ENCODE measurements at regions not wholly inside any gene's neighbourhood (a gene's known extent, or its start where the extent isn't known, plus 50 kb on each side); places are given as distances from the start of the nearest gene placed in this dataset.

DNA sequence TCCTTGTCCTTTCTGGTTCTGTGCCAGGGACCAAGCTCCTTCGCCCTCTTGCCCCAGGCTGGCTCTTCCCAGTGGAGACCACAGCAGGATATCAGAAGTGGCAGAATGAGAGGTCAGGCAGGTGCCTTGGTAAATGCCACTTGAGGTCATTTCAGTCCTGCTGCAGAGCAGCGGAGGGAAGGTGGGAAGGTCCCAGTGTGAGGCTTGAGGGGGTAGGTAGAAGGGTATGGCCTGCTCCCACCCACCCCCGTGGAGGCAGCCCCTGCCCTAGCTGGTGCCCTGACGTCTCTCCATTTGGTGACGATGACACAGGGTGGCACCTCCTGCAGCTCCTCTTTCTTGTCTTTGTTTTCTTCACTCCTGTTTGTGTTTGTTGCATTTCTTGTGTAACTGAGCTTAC is 538.8 kb downstream of the TCERG1L start:
- no peak overlapping the region for H3K4me3 ChIP-seq
- no peaks in the 10 kb centered on the region for H3K79me2 ChIP-seq (ENCODE audit: insufficient read depth)
- WGBS, 2 experiments (ENCODE audit: low coverage in 1 of 2, low lambda C conversion rate in 2 of 2, missing lambda C conversion rate in 2 of 2), result 17 to 24% methylated on average over 5 of the region's 5 CpGs
- no peaks in the 10 kb centered on the region for H3K27me3 ChIP-seq (replicated peaks; ENCODE audit: insufficient read depth)
- H2AFZ ChIP-seq, result no peak overlapping the region
- DNase-seq, result no peak
- no peak overlapping the region for H3K4me2 ChIP-seq (ENCODE audit: unreplicated experiment)
- H3K9me3 ChIP-seq (ENCODE audit: low read depth), result no peaks in the 10 kb centered on the region
- H3K4me1 ChIP-seq (ENCODE audit: insufficient read depth), result no peaks in the 10 kb centered on the region
- no peaks in the 10 kb centered on the region for H3F3A ChIP-seq (ENCODE audit: insufficient read depth)
- no peaks in the 10 kb centered on the region for H4K20me1 ChIP-seq (ENCODE audit: insufficient read depth)
- H3K36me3 ChIP-seq (ENCODE audit: low read depth), result no peaks in the 10 kb centered on the region
- H3K9me2 ChIP-seq (ENCODE audit: insufficient read depth), result no peaks in the 10 kb centered on the region
- in situ Hi-C loops (cut with MboI), result no loop called here
- H3K27ac ChIP-seq, result no peak overlapping the region
- no peak for TF ChIP-seq EZH2 (IDR thresholded peaks at IDR 0.05; ENCODE audit: insufficient read depth, poor library complexity, severe bottlenecking)
- TF ChIP-seq EZH2phosphoT487 (IDR thresholded peaks at IDR 0.05; ENCODE audit: insufficient read depth, low read depth), result no peak
- no peak overlapping the region for H3K9ac ChIP-seq

DNA sequence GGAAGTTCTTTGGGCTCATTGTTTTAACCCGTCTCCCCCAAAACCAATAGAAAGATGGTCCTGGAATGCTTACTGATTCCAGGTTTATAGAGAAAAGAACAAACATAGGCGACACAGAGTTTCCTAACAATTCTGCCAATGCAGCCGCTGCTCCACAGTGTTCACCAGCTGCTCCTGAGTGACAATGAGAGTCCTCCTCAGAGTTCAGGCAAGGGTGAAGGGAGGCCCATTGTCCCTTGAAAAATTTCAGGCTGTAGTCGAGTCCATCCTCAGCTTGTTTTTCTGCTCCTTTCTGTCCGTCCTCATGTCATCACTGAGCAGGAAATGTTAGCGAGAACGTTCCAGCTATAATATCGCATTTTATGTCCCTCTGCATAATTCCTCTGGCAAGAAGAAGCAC is 537.6 kb downstream of the TCERG1L start:
- no peaks in the 10 kb centered on the region for H3K4me1 ChIP-seq (ENCODE audit: insufficient read depth)
- no peak overlapping the region for H3K9ac ChIP-seq
- no peaks in the 10 kb centered on the region for H3K9me2 ChIP-seq (ENCODE audit: insufficient read depth)
- 21 to 27% methylated on average over 8 of the region's 8 CpGs for WGBS, 2 experiments (ENCODE audit: low coverage in 1 of 2, low lambda C conversion rate in 2 of 2, missing lambda C conversion rate in 2 of 2)
- H3K36me3 ChIP-seq (ENCODE audit: low read depth), result no peaks in the 10 kb centered on the region
- H3K4me2 ChIP-seq (ENCODE audit: unreplicated experiment), result no peak overlapping the region
- in situ Hi-C loops (cut with MboI), result no loop called here
- H4K20me1 ChIP-seq (ENCODE audit: insufficient read depth), result no peaks in the 10 kb centered on the region
- no peak overlapping the region for H2AFZ ChIP-seq
- no peak overlapping the region for H3K27ac ChIP-seq
- no peaks in the 10 kb centered on the region for H3K79me2 ChIP-seq (ENCODE audit: insufficient read depth)
- TF ChIP-seq EZH2 (IDR thresholded peaks at IDR 0.05; ENCODE audit: insufficient read depth, poor library complexity, severe bottlenecking) (no peak), EZH2phosphoT487 (IDR thresholded peaks at IDR 0.05; ENCODE audit: insufficient read depth, low read depth) (no peak)
- H3F3A ChIP-seq (ENCODE audit: insufficient read depth), result no peaks in the 10 kb centered on the region
- no peak for DNase-seq
- H3K9me3 ChIP-seq (ENCODE audit: low read depth), result no peaks in the 10 kb centered on the region
- no peak overlapping the region for H3K4me3 ChIP-seq
- H3K27me3 ChIP-seq (replicated peaks; ENCODE audit: insufficient read depth), result no peaks in the 10 kb centered on the region

DNA sequence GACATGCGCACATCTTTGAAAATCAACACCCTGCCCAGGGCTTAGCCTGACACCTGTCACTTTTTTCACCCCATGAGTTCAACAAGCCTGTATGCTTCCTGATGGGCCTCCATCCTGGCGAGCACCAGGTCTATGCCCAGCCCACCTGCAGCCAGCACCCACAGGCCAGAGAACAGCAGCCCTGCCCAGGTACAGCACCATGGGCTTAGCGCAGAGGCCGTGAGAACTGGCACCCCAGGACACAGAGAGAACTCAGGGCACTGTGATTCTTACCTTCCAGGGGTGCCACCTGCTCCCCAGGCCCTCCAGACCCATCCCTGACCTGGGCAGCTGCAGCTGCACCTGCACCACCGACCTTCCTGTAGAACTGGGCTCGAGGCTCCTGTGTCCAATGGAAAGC is 536.6 kb downstream of the TCERG1L start:
- WGBS, 2 experiments (ENCODE audit: low coverage in 1 of 2, low lambda C conversion rate in 2 of 2, missing lambda C conversion rate in 2 of 2), result 21 to 25% methylated on average over 6 of the region's 6 CpGs
- Histone ChIP-seq H3K4me3 (no peak overlapping the region), H3K27me3 (replicated peaks; ENCODE audit: insufficient read depth) (no peaks in the 10 kb centered on the region), H3K36me3 (ENCODE audit: low read depth) (no peaks in the 10 kb centered on the region), H3K9me2 (ENCODE audit: insufficient read depth) (no peaks in the 10 kb centered on the region), H3K4me1 (ENCODE audit: insufficient read depth) (no peaks in the 10 kb centered on the region), H3K9ac (no peak overlapping the region), H3F3A (ENCODE audit: insufficient read depth) (no peaks in the 10 kb centered on the region), H3K27ac (no peak overlapping the region), H4K20me1 (ENCODE audit: insufficient read depth) (no peaks in the 10 kb centered on the region), H3K9me3 (ENCODE audit: low read depth) (no peaks in the 10 kb centered on the region), H3K4me2 (ENCODE audit: unreplicated experiment) (no peak overlapping the region), H3K79me2 (ENCODE audit: insufficient read depth) (no peaks in the 10 kb centered on the region), H2AFZ (no peak overlapping the region)
- in situ Hi-C loops (cut with MboI), result no loop called here
- TF ChIP-seq EZH2 (IDR thresholded peaks at IDR 0.05; ENCODE audit: insufficient read depth, poor library complexity, severe bottlenecking) (no peak), EZH2phosphoT487 (IDR thresholded peaks at IDR 0.05; ENCODE audit: insufficient read depth, low read depth) (no peak)
- DNase-seq, result no peak

DNA sequence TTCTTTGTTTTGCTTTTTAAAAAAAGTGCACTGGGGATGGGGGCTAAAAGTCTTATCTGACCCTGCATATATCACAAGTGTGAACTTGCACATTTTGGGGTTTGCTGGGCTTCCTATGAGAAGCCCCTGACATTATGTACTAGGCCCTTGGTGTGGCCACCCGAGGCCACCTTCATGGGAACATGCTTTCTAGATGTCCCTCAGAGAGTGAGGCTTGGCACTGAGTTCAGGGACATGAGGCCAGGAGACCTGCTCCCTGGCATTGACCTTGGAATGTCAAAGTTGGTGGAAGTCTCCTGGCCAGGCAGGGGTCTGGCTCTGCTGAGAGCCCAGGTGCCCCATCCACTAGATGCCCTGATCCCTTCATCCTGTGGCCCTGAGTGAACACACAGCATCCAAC is 536.2 kb downstream of the TCERG1L start:
- no peaks in the 10 kb centered on the region for H3K4me1 ChIP-seq (ENCODE audit: insufficient read depth)
- no peaks in the 10 kb centered on the region for H3K9me2 ChIP-seq (ENCODE audit: insufficient read depth)
- H3K79me2 ChIP-seq (ENCODE audit: insufficient read depth), result no peaks in the 10 kb centered on the region
- H3K4me2 ChIP-seq (ENCODE audit: unreplicated experiment), result no peak overlapping the region
- H2AFZ ChIP-seq, result no peak overlapping the region
- TF ChIP-seq EZH2 (IDR thresholded peaks at IDR 0.05; ENCODE audit: insufficient read depth, poor library complexity, severe bottlenecking) (no peak), EZH2phosphoT487 (IDR thresholded peaks at IDR 0.05; ENCODE audit: insufficient read depth, low read depth) (no peak)
- no peak overlapping the region for H3K9ac ChIP-seq
- H3F3A ChIP-seq (ENCODE audit: insufficient read depth), result no peaks in the 10 kb centered on the region
- in situ Hi-C loops (cut with MboI), result no loop called here
- H3K36me3 ChIP-seq (ENCODE audit: low read depth), result no peaks in the 10 kb centered on the region
- H3K4me3 ChIP-seq, result no peak overlapping the region
- H3K9me3 ChIP-seq (ENCODE audit: low read depth), result no peaks in the 10 kb centered on the region
- H3K27ac ChIP-seq, result no peak overlapping the region
- WGBS, 2 experiments (ENCODE audit: low coverage in 1 of 2, low lambda C conversion rate in 2 of 2, missing lambda C conversion rate in 2 of 2), result 0% methylated on average over 1 of the region's 1 CpG
- no peak for DNase-seq
- no peaks in the 10 kb centered on the region for H3K27me3 ChIP-seq (replicated peaks; ENCODE audit: insufficient read depth)
- no peaks in the 10 kb centered on the region for H4K20me1 ChIP-seq (ENCODE audit: insufficient read depth)

DNA sequence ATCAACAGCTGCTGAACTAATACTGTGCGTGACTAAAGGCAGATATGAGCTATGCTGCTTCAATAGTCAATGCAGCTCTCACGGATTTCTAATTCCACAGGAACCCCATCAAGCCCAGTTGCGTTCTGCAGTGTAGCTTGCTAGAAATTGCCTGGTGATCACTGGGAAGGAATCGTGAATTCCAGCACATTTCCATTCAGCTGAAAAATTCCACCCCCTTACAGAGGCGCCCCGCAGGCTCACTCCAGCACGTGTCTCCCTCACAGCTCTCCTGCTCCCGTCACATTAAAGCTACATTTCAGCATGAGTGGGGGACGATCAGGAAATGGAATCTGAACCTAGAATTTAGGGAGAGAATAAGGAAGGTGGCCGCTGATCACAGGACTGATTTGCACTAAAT is 534.8 kb downstream of the TCERG1L start:
- TF ChIP-seq EZH2 (IDR thresholded peaks at IDR 0.05; ENCODE audit: insufficient read depth, poor library complexity, severe bottlenecking), result no peak
- no peak for TF ChIP-seq EZH2phosphoT487 (IDR thresholded peaks at IDR 0.05; ENCODE audit: insufficient read depth, low read depth)
- Histone ChIP-seq H3K9me2 (ENCODE audit: insufficient read depth) (no peaks in the 10 kb centered on the region), H3K27me3 (replicated peaks; ENCODE audit: insufficient read depth) (no peaks in the 10 kb centered on the region), H3K79me2 (ENCODE audit: insufficient read depth) (no peaks in the 10 kb centered on the region), H3F3A (ENCODE audit: insufficient read depth) (no peaks in the 10 kb centered on the region), H3K36me3 (ENCODE audit: low read depth) (no peaks in the 10 kb centered on the region), H2AFZ (no peak overlapping the region), H4K20me1 (ENCODE audit: insufficient read depth) (no peaks in the 10 kb centered on the region), H3K27ac (no peak overlapping the region), H3K4me1 (ENCODE audit: insufficient read depth) (no peaks in the 10 kb centered on the region), H3K4me2 (ENCODE audit: unreplicated experiment) (no peak overlapping the region), H3K9me3 (ENCODE audit: low read depth) (no peaks in the 10 kb centered on the region), H3K9ac (no peak overlapping the region), H3K4me3 (no peak overlapping the region)
- WGBS, 2 experiments (ENCODE audit: low coverage in 1 of 2, low lambda C conversion rate in 2 of 2, missing lambda C conversion rate in 2 of 2), result 14% methylated on average over 10 of the region's 10 CpGs
- DNase-seq, result no peak
- in situ Hi-C loops (cut with MboI), result no loop called here

Measured in GM23248 (cell line).